B cell (primary cell): ENCODE measurements at regions not wholly inside any gene's neighbourhood (a gene's known extent, or its start where the extent isn't known, plus 50 kb on each side); places are given as distances from the start of the nearest gene placed in this dataset.

Source experiments
- ATAC-seq: fragments of 200-7000 bp; cut with Tn5 transposase; one replicate; pipeline ENCODE4 v1.10.0; 2021; ENCODE audit warnings: low read depth, mild to moderate bottlenecking, moderate number of reproducible peaks, moderate library complexity
- CTCF ChIA-PET: fragments of 350-600 bp; sonication (Branson Sonifier 250); formaldehyde crosslinking; loops from one replicate; lab custom pipeline; 2021; ENCODE audit warnings: antibody characterized with exemption, inconsistent platforms; lab: Charles Lee
- POLR2A ChIA-PET: fragments of 350-600 bp; sonication (Branson Sonifier 250); formaldehyde crosslinking; loops from one replicate; lab custom pipeline; 2021; ENCODE audit warnings: antibody characterized with exemption; lab: Charles Lee
- DNase-seq: peaks from one replicate; pipeline ENCODE4 v3.0.0; 2013
- H2AFZ ChIP-seq: 2 replicates; pipeline ENCODE4 v1.6.1; 2012; ENCODE audit warnings: mild to moderate bottlenecking, low read depth, low read length; ENCODE audit not compliant: insufficient read depth, poor library complexity, severe bottlenecking
- H3K27ac ChIP-seq, 2 donors: 1 replicate in 1 of 2; 2 replicates in 1 of 2; pipeline ENCODE4 v1.5.1; 2012 to 2013; ENCODE audit warnings: low read length in 2 of 2, mild to moderate bottlenecking in 2 of 2, moderate library complexity in 1 of 2
- H3K27me3 ChIP-seq, 4 experiments: fragments of 200-600 bp in 1 of 4; sonication (generic) in 1 of 4; replicated peaks in 1 of 4; 1 replicate in 2 of 4; 2 replicates in 2 of 4; pipeline versions ENCODE4 v1.6.1 to v1.7.0; 2013 to 2016; ENCODE audit warnings: low read length in 3 of 4, mild to moderate bottlenecking in 2 of 4, mixed read lengths in 1 of 4, moderate library complexity in 1 of 4; ENCODE audit not compliant: insufficient read depth in 4 of 4, control insufficient read depth in 3 of 4; ENCODE audit errors: control extremely low read depth in 1 of 4
- H3K36me3 ChIP-seq, 2 experiments: replicated peaks in 1 of 2; 1 replicate in 1 of 2; 2 replicates in 1 of 2; pipeline versions ENCODE4 v1.6.1 to v1.7.1; 2013; ENCODE audit warnings: low read length in 1 of 2; ENCODE audit not compliant: insufficient read depth in 2 of 2, control insufficient read depth in 1 of 2; ENCODE audit errors: control extremely low read depth in 1 of 2, extremely low read depth in 1 of 2
- H3K4me1 ChIP-seq, 2 donors: fragments of 200-600 bp in 1 of 2; sonication (generic) in 1 of 2; 1 replicate in 1 of 2; 2 replicates in 1 of 2; pipeline versions ENCODE4 v1.5.1 to v1.6.1; 2013 to 2017; ENCODE audit warnings: low read length in 2 of 2; ENCODE audit not compliant: control insufficient read depth in 2 of 2, insufficient read depth in 2 of 2
- H3K4me2 ChIP-seq: replicated peaks from 2 replicates; pipeline ENCODE3; 2012; ENCODE audit warnings: mild to moderate bottlenecking, low read depth, low read length; ENCODE audit not compliant: poor library complexity, severe bottlenecking
- H3K4me3 ChIP-seq, 5 experiments: fragments of 200-600 bp in 1 of 5; sonication (generic) in 1 of 5; 1 replicate in 3 of 5; 2 replicates in 2 of 5; pipeline versions ENCODE4 v1.5.1 to v1.7.0; 2011 to 2016; ENCODE audit warnings: low read length in 4 of 5, mild to moderate bottlenecking in 4 of 5, low read depth in 2 of 5, control low read depth in 1 of 5, moderate library complexity in 1 of 5; ENCODE audit not compliant: insufficient read depth in 1 of 5; ENCODE audit errors: control extremely low read depth in 1 of 5, extremely low read depth in 1 of 5
- H3K79me2 ChIP-seq: fragments of 200-600 bp; sonication (generic); one replicate; pipeline ENCODE4 v1.6.0; 2016; ENCODE audit warnings: low read length; ENCODE audit not compliant: control insufficient read depth, insufficient read depth
- H3K9ac ChIP-seq: fragments of 200-600 bp; sonication (generic); 2 replicates; pipeline ENCODE4 v1.6.1; 2017; ENCODE audit warnings: mild to moderate bottlenecking, low read length, moderate library complexity
- H3K9me3 ChIP-seq, 3 donors: one replicate each; pipeline versions ENCODE4 v1.6.1 to v1.7.1; 2013; ENCODE audit warnings: low read length in 2 of 3; ENCODE audit not compliant: control insufficient read depth in 2 of 3, insufficient read depth in 1 of 3; ENCODE audit errors: control extremely low read depth in 1 of 3
- H4K20me1 ChIP-seq: 2 replicates; pipeline ENCODE4 v1.6.0; 2012; ENCODE audit warnings: mild to moderate bottlenecking, low read length; ENCODE audit not compliant: insufficient read depth, control insufficient read depth, poor library complexity, severe bottlenecking
- H3K27ac Mint-ChIP-seq: one replicate; pipeline ENCODE4 v1.8.0; 2021; ENCODE audit warnings: mixed read lengths
- H3K27me3 Mint-ChIP-seq: one replicate; pipeline ENCODE4 v1.8.0; 2021; ENCODE audit warnings: mixed read lengths
- H3K4me1 Mint-ChIP-seq: one replicate; pipeline ENCODE4 v1.8.0; 2021; ENCODE audit warnings: mixed read lengths
- H3K4me3 Mint-ChIP-seq: one replicate; pipeline ENCODE4 v1.8.0; 2021; ENCODE audit warnings: mixed read lengths
- H3K9me3 Mint-ChIP-seq: one replicate; pipeline ENCODE4 v1.8.0; 2022; ENCODE audit warnings: mixed read lengths; ENCODE audit not compliant: insufficient read depth
- CTCF ChIP-seq: fragments of 200-600 bp; IDR thresholded peaks from one replicate; pipeline ENCODE4 v1.8.0; 2022; ENCODE audit warnings: antibody characterized with exemption, mild to moderate bottlenecking
- EZH2 ChIP-seq: IDR thresholded peaks from 2 replicates; pipeline ENCODE4 v1.6.1; 2012; ENCODE audit warnings: borderline replicate concordance, low read depth, mild to moderate bottlenecking, moderate library complexity, low read length; ENCODE audit not compliant: insufficient read depth, poor library complexity, severe bottlenecking
- WGBS: methylation state at CpG from one replicate; pipeline ENCODE4 v1.1.5; 2013; ENCODE audit warnings: missing lambda C conversion rate; ENCODE audit not compliant: insufficient coverage; 5-methylcytosine and 5-hydroxymethylcytosine counted together
- intact Hi-C: fragments of 100-400 bp; cut with micrococcal nuclease; formaldehyde crosslinking; loops from one replicate; pipeline ENCODE4 v1.10.0; 2022

- Mint-ChIP-seq H3K27me3 (no peaks in the 10 kb centered on the region), H3K4me3 (no peak overlapping the region), H3K27ac (no peak overlapping the region), H3K4me1 (no peaks in the 10 kb centered on the region), H3K9me3 (no peaks in the 10 kb centered on the region)
- no peak overlapping the region for H3K9ac ChIP-seq
- no peak overlapping the region for H2AFZ ChIP-seq
- TF ChIP-seq CTCF = no peak
- no peak for TF ChIP-seq EZH2
- no peaks in the 10 kb centered on the region for H4K20me1 ChIP-seq
- no peak for ATAC-seq
- H3K4me2 ChIP-seq = no peak overlapping the region
- CTCF ChIA-PET = no interaction called here
- no peaks in the 10 kb centered on the region for H3K36me3 ChIP-seq
- 86% methylated on average over 1 of the region's 3 CpGs for WGBS
- H3K4me1 ChIP-seq = no peaks in the 10 kb centered on the region
- H3K9me3 ChIP-seq = peaks cover 0 to 5% (median 0%) of the 10 kb centered on the region in 3 donors
- POLR2A ChIA-PET = no interaction called here
- no peak overlapping the region for H3K4me3 ChIP-seq
- no peak overlapping the region for H3K27ac ChIP-seq
- DNase-seq = no peak
- H3K79me2 ChIP-seq = no peaks in the 10 kb centered on the region
- intact Hi-C loops = no loop called here
- no peaks in the 10 kb centered on the region for H3K27me3 ChIP-seq
Observed at GRCh38 chr2:220000080-220000479, 372.6 kb downstream of the SLC4A3 start.

- no peaks in the 10 kb centered on the region for H3K36me3 ChIP-seq
- H3K27ac Mint-ChIP-seq = no peak overlapping the region
- no peak for ATAC-seq
Observed at GRCh38 chr2:220000586-220000985, 373.2 kb downstream of the SLC4A3 start.

More at GRCh38 chr2:220000586-220000985, 373.2 kb downstream of the SLC4A3 start:
- DNase-seq = no peak
- no peaks in the 10 kb centered on the region for H3K79me2 ChIP-seq
- H3K9me3 ChIP-seq = peaks cover 0 to 5% (median 0%) of the 10 kb centered on the region in 3 donors
- no peak overlapping the region for H3K9ac ChIP-seq
- intact Hi-C loops = no loop called here
- no peak overlapping the region for H3K27ac ChIP-seq
- ChIA-PET POLR2A (no interaction called here), CTCF (no interaction called here)
- no peak overlapping the region for H3K4me3 ChIP-seq
- no peak overlapping the region for H3K4me3 Mint-ChIP-seq
- TF ChIP-seq CTCF (no peak), EZH2 (no peak)
- no peak overlapping the region for H3K4me2 ChIP-seq
- H3K4me1 ChIP-seq = no peaks in the 10 kb centered on the region
- H3K9me3 Mint-ChIP-seq = no peaks in the 10 kb centered on the region
- 100% methylated on average over 1 of the region's 4 CpGs for WGBS
- H4K20me1 ChIP-seq = no peaks in the 10 kb centered on the region
- H3K27me3 ChIP-seq = no peaks in the 10 kb centered on the region
- H3K4me1 Mint-ChIP-seq = no peaks in the 10 kb centered on the region
- H2AFZ ChIP-seq = no peak overlapping the region
- no peaks in the 10 kb centered on the region for H3K27me3 Mint-ChIP-seq
